ENCODE measurements at regions not wholly inside any gene's neighbourhood (a gene's known extent, or its start where the extent isn't known, plus 50 kb on each side); places are given as distances from the start of the nearest gene placed in this dataset.

DNA sequence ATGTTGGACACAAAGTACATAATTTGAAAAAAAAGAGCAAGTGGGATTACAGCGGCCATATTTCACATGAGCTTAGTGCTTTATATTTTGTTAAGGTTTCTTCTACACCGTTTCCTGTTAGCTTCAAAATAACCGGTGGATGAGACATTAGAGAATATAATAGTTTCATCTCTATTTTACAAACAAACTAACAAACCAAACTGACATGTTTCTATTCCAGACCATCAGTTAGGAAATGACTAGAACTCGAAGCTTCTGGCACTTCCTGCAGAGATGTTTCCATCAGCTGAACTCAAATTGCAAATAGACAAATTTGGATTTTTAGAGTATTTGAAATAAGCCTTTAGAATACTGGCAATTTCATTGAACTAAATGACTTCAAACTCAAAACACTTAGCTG lies 86.5 kb downstream of the MTRR start:
- no peak for DNase-seq (ENCODE audit: low read depth in 2 of 2)

DNA sequence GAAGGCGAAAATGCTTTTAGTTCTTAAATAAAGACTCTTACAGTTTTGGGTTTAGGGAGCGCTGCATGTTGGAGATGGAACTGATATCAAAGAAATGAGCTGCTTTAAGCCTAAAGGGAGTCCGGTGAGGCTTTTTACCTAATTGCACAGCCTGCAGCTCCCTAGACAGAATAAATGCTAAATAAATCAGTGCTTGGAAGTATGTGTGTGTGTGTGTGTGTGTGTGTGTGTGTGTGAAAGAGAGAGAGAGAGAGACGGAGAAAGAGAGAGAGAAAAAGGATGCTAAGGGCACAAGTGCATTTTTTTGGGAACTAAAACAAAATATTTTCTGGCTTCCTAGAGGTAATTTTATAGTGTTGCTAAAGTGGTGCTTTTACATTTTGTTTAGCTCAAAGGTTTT lies 88.4 kb downstream of the MTRR start:
- no peak for DNase-seq (ENCODE audit: low read depth in 2 of 2)

DNA sequence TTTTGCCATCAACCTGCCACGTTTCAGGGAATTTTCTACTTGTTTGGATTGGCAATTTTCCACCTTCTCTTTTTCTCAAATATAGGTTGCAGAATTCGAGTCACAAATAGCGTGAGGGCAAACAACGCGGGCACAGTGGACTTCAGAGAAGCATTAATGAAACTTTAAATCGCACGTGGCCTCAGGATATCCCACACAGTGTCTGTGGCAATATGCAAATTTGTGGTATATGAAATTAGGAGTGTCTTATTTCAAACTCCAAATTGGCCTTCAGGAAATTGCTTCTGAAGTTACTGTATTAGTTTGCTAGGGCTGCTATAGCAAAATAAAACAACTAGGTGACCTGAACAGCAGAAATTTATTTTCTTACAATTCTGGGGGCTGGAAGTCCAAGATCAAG lies 91.2 kb downstream of the MTRR start:
- no peak for DNase-seq (ENCODE audit: low read depth in 2 of 2)

DNA sequence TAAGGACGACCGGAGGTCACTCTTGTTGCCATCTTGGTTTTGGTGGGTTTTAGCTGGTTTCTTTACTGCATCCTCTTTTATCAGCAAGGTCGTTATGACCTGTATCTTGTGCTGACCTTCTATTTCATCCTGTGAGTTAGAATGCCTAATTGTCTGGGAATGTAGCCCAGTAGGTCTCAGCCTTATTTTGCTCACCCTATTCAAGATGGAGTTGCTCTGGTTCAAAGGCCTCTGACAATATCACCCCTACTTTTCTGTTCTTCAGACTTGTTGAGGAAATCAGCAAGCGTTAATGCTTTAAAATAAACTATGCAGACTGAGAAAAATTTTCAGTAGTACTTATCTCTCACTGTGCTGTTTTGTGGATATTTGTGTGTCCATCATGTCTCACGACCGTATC lies 92.6 kb downstream of the MTRR start:
- no peak for DNase-seq (ENCODE audit: low read depth in 2 of 2)

DNA sequence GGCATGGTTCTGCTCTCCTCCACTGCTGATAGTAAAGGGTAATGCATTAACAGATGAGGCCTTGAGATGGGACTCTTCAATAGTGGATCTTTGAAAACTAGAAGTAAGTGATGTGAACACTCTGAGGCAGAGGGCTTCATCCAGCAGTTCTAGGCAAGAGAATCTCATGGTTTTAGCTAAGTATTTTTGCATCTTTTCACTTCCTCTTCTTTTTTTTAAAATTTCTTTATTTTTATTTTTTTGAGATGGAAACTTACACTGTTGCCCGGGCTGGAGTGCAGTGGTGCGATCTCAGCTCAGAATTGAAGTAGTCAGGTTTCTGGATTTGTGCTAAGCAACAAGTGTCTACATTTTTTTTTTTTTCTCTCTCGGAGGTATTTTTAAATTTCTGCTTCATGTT lies 101.9 kb downstream of the MTRR start:
- DNase-seq (ENCODE audit: low read depth in 2 of 2), result no peak

DNA sequence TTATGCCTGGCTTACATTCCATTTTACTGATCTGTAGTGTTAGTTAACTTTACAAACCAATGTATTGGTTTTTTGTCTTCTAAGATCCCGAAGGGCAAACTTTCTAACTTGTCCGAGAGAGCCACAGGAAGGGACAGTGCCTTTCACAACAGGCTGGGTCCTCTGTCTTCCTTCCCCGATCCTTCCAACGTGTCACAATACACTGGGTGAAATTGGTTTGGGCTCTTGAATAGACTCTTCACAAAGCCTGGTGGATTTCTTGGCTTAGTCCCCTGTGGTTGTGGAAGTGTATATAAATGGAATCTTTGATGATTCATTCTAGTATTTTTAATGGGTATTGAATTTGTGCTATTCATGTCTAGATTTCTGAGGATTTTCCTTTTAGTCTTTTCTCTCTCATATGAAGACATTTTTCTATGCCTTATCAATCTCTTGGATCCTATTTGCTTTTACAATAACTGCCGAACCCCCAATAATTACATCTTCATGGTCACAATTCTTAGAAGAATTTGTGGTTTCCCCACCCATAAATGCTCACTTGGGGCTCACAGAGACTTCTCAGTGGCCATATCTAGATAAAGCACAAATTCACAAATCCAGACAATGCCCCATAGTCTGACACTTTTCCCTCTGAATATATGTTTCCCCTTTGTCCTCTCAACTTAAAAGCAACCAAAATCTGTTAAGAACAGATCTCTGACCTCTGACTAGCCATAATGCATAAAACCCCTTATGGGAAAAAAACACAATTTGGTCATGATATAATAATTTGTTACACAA lies 107.7 kb downstream of the MTRR start:
- no peak for DNase-seq (ENCODE audit: low read depth in 2 of 2)

DNA sequence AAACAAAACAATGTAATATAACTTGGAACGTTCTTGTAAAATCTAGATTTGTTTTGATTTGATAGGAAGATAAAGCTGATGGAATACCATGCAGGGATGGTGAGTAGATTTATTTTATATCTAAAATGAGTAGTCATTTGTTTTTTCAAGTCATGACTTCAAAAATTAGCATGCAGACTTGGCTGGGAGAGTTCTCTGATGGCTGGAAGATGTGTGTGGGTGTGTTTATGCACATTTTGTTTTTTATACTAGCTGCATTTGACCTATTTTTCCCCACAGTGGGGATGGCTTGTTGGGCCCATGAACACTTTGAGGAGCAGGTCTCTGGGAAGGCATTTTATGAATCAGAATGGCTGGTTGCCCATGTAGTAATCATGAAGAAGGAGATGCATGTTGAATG lies 109.2 kb downstream of the MTRR start:
- DNase-seq (ENCODE audit: low read depth in 2 of 2), result no peak

DNA sequence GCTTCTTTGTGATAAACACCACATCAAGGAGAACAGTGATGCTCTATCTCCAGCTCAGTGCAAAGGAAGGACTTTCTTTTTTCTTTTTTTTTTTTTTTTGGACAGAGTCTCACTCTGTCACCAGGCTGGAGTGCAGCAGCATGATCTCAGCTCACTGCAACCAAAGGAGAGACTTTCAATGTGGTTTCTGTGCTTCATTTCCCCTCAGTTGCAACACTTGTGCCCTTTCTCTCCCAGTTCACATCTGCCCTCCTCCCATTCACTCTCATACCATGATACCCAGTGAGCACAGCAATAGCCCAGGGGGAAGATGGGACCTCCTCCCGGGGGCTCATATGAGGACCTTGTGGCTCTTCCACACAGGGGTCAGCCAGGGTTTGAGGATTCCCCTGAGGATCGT lies 110.0 kb downstream of the MTRR start:
- DNase-seq (ENCODE audit: low read depth in 2 of 2), result no peak

DNA sequence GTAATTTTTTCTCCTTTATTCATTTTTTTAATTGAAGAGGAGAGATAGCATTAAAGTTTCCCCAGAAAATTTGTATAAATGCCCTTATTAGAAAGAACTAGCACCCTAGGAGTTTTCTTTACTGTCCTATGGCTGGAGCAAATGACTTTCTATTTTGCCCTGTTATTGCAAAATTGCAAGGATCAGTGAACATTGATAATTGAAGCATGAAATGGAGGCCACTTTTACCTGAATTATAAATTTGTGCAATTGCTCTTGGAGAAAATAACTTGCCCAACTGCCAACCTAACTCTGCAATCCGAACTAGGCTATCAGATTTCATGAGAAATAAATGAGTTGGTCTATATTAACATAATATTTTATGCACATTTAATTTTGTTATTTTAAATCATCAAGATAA lies 111.9 kb downstream of the MTRR start:
- DNase-seq (ENCODE audit: low read depth in 2 of 2), result no peak

DNA sequence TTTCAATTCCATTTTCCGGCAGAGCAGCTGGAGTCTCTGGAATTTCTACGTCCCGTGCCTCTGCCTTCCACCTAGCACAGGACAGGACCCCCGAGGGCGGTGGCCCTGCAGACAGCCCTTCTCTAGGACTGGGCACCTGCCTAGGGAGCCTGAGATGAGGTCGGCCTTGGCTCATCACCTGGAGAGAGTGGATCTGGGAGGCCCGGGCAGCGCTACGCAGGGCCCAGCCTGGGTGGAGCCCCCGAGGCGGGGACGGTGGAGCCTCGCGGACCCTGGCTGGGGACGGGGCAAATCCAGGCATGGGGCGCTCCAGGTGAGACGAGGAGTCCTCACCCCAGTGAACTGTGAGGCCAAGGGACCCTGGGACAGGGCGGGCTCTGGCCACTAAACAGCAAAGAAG lies 114.5 kb downstream of the MTRR start:
- DNase-seq (ENCODE audit: low read depth in 2 of 2), result no peak

DNA sequence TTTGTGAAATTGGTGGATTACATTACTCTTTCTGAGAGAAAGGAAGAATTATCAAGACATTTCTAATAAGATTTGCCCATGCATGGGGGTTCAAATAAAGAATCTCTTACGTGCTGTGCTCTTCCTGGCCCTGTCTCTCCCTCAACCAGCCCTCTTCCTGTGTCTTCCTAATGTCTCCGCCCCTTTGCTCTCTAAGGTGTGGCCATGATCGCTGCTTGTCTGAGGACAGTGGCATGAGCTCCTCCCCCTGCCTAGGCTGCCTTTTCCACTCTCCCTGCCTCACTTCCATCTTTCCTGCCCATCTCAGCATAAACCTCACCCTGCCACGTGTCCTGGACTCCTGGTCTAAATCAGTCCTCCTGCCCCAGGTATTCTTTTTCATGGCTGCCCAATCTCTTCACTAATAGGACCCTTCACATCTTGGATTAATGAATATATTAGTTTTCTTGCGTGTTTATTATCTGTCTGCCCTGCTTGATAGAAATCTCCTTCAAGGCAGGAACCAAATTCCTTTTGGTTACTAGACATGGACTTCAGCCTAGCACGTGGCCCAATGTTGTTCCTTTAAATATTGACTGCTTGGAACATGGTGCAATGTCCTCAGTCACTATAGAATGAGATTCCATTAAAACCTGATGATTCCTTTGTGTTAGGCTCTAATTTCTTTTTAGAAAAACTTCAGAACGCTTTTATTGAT lies 122.3 kb downstream of the MTRR start:
- no peak for DNase-seq (ENCODE audit: low read depth in 2 of 2)

DNA sequence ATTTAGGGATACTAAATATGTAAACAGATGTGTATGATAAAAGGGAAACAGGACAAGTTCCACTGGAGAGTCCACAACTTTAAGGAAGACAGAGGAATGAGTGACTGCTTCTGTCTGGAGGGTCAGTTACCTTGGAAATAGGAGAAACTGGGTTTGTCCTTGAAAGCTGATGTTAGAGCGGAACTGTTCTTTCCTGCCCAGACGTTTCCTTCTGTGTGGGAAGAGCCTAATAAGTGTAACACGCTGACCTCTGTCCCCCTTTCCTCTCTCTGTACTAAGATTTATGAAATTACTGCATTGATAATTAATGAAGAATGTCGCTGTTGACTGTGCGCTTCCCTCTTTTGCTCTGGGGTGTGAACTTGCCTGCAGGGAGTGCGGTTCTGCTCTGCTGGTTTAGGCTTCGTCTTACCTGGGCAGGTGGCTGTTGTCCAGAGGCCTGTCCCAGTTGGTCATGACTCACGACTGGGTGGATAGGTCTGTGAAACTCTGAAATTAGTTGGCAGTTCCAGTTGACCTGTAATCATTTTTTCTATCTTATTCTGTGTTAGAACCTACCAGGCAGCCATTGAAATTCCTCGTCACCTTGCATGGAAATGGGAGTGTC lies 126.8 kb downstream of the MTRR start:
- no peak for DNase-seq (ENCODE audit: low read depth in 2 of 2)

DNA sequence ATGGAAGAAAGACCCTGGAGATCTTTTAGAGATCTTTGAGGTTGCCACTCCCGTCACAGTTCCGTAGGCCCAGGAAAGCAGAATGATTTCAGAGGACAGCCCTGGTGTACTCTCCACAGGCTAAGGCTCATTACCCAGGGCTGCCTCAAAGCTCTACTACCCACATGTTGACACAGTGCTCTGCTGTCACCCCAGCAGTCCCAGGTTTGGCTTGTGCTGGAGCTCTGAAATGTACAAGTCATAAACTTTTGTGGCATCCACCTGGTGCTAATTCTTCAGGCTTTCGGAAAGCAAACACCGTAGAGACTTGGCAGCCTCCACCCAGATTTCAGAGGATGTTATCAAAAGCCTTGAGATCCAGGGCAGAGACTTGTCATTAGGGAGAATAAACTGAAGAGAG lies 136.5 kb downstream of the MTRR start:
- DNase-seq (ENCODE audit: low read depth in 2 of 2), result no peak

DNA sequence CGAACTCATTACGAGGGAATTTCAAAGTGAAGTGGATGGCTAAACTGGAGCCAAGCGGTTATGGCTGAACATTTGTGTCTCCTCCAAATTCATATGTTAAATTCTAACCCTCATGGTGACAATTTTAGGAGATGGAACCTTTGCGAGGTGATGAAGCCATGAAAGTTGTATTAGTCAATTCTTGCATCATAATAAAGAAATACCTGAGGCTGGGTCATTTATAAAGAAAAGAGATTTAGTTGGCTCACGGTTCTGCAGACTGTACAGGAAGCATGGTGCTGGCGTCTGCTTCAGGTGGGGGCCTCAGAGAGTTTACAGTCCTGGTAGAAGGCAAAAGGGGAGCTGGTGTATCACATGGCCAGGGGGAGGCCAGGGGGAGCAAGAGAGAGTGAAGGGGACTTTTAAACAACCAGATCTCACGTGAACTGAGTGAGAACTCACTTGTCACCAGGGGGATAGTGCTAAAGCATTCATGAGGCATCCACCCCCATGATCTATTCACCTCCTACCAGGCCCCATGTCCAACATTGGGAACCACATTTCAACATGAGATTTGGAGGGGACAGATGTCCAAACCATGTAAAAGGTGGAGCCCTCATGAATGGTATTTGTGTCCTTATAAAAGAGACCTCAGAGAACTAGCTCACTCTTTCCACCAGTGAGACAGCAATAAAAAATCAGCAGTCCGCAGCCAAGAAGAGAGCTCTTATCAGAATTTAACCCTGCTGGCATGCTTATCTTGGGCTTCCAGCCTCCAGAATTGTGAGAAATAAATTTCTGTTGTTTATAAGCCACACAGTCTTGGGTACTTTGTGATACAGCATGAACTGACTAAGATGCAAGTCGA lies 143.4 kb downstream of the MTRR start:
- no peak for DNase-seq (ENCODE audit: low read depth in 2 of 2)

DNA sequence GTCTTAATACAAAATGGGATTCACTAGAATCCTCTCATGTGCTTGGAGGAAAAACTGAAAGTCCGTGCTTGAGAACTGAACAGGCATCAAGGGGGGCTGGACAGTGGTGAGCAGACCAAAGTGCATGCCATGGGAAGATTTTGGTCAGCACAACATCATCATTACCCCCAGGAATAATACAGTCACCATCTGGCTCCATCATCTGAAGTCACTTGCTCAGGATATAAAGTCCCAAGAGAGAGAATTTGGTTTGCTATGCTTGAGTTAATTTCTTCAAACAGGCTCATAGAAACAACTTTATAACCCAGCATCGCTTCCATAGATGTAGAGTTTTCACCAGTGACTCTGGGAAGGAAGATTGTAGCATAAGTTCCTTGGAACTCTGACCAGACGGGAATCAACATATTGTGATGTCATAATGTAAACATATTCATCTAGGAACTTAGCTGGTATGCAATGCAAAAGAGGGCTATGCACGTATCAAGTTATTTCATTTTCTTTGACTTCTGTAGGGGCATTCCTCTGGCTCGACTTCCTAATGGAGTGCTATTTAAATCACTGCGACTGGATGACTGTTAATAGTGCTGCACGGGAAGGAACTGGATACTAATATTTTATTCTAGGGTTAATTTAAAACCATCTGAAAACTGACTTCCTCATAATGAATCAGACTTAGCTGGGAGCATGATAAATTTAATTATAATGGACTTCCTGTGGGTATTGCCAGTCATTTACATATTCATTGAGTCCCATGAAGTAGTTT lies 145.2 kb downstream of the MTRR start:
- no peak for DNase-seq (ENCODE audit: low read depth in 2 of 2)

DNA sequence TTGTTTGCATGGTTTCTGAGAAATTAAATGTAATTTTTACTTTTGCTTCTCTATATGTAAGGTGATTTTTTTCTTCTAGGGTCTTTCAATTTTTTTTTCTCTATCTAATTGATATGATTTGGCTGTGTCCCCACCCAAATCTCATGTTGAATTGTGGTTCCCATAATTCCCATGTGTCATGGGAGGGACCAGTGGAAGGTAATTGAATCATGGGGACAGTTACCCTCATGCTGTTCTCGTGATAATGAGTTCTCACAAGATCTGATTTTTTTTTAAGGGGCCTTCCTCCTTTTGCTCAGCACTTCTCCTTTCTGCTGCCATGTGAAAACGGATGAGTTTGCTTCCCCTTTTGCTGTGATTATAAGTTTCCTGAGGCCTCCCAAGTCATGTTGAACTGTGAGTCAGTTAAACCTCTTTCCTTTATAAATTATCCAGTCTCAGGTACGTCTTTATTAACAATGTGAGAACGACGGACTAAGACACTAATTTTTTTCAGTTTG lies 150.8 kb downstream of the MTRR start:
- no peak for DNase-seq (ENCODE audit: low read depth in 2 of 2)

DNA sequence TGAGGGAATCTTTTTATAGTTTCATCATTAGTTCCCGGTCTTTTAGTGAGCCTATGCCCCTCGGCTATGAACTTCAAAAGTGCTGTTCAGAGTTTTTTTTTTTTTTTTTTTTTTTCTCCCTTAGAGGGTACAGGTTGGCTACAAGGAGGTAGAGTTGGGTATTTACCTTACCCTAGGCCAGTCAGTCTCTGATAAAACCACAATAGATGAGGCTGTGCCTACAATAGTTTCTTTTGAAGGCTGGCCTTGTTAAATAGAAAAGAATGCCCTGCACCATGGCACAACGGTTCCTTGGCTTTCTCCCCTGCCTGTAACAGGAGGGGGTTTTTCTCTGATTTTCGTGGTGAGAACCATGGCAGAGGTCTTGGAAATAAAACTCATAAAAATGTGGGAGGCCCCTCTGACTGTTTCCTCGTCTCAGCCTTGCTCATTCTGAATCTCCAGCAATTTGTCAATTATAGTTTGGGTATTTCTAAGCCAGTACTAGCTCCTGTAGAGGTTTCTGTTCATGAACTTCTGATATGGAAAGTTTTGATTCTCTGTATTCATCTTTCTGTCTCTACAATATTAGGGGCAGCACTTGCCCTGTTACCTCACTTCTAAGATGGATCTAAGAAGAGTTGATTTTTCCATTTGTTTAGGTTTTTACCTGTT lies 152.0 kb downstream of the MTRR start:
- no peak for DNase-seq (ENCODE audit: low read depth in 2 of 2)

DNA sequence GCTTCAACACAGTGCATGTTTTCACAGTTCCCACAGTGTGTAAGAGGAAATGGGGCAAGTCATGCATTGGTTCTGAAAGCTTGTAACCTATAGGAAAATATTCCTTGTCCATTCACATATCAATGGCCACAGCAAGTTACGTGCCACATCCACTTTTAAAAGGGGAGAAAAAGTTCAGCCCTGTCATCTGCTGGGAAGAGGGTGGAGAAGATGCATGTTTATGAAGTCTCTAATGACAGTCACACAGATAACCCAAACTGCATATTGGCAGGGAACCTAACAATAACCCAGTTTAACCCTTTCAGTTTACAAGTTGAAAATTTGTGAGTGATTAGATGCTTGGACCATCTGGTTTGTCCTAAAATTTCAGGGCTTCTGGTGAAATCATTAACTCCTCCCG lies 159.3 kb downstream of the MTRR start:
- DNase-seq (ENCODE audit: low read depth in 2 of 2), result no peak

DNA sequence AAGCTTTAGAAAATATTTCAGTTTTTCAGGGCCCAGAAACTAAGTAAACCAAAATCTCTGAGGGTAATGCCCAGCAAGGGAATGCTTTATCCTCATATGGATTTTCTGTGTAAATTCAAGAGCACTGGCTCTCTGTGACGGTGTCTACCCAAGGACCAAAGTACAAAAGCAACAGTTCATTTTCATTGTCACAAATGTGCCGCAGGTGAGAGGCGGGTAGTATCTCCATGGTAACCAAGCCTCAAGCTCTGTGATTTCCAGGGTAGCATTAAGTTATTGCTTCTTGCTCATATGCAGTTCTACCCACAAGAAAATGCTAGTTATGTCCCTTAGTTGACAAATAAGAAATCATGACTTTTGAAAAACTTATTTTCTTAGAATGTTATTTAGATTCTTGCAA lies 164.3 kb downstream of the MTRR start:
- DNase-seq (ENCODE audit: low read depth in 2 of 2), result no peak

DNA sequence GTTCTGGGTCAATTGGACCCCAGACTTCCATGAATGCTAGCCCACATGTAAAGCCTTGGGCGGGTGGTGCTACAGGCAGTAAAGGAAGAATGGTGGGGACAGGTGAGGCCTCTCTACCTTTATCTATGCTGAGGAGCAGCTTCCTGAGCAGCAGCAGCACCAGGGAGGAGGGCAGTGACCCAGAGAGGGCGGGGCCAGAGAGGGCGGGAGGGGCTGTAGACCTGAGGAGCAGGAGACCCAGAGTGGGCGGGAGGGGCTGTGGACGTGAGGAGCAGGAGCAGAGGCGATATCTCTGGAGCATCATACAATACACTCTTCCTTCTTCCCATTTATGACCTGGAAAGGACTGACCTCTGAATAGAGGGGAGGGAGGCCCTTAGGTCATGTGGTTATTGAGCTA lies 165.9 kb downstream of the MTRR start:
- no peak for DNase-seq (ENCODE audit: low read depth in 2 of 2)

DNA sequence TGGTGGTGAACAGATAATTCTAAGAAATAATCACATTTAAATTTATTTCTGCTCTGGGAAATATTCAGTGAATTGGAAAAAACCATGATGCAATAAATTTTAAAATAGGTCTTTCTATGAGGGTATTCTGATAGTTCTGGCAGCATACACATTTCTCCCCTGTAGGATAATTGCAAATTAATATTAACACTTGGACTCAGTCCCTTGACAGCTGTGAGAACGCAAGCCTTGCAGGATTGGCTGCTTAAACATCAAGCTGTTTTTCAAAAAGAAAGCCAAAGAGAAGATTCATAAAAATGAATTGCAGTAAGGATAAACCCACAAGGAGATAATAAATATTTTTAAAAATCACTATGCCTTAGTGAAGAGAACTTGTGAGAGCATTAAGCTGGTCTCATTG lies 180.0 kb downstream of the MTRR start:
- DNase-seq (ENCODE audit: low read depth in 2 of 2), result no peak
